GM21390 (cell line): ENCODE measurements at regions not wholly inside any gene's neighbourhood (a gene's known extent, or its start where the extent isn't known, plus 50 kb on each side); places are given as distances from the start of the nearest gene placed in this dataset.
A peak's percentile ranks its signal among the peaks of the same experiment; 100 is the strongest.
"Not testable (repeated sequence)": the region's sequence is repeated elsewhere in the genome, so short reads cannot be mapped to it uniquely, and the experiment has no call there.

Source experiments
- ATAC-seq: cut with Tn5 transposase; IDR thresholded peaks from one replicate; pipeline ENCODE4 v1.9.1; 2021; ENCODE audit not compliant: unreplicated experiment

- ATAC-seq, result no peak
These were observed 74.6 kb downstream of the TRIM42 start for GRCh38 chr3:140752499-140752898.

GRCh38 chr3:140753865-140754754 is 76.2 kb downstream of the TRIM42 start:
- peak; percentile 40 for ATAC-seq

- ATAC-seq, result no peak
These were observed 77.1 kb downstream of the TRIM42 start for GRCh38 chr3:140754936-140755335.

- peak; percentile 77 for ATAC-seq
These were observed 78.6 kb downstream of the TRIM42 start for GRCh38 chr3:140756240-140757016.

- no peak for ATAC-seq
These were observed 81.1 kb downstream of the TRIM42 start for GRCh38 chr3:140758791-140759444.

GRCh38 chr3:140760324-140761075 is 82.6 kb downstream of the TRIM42 start:
- ATAC-seq, result no peak

- no peak for ATAC-seq
These were observed 83.3 kb downstream of the TRIM42 start for GRCh38 chr3:140761076-140761639.

- no peak for ATAC-seq
These were observed 84.9 kb downstream of the TRIM42 start for GRCh38 chr3:140762746-140763145.

GRCh38 chr3:140763532-140763931 is 85.7 kb downstream of the TRIM42 start:
- ATAC-seq, result no peak

GRCh38 chr3:140765246-140765645 is 87.4 kb downstream of the TRIM42 start:
- peak; percentile 47 for ATAC-seq

GRCh38 chr3:140766465-140766864 is 88.6 kb downstream of the TRIM42 start:
- peak; percentile 54 for ATAC-seq

GRCh38 chr3:140767566-140767965 is 89.7 kb downstream of the TRIM42 start:
- no peak for ATAC-seq

- no peak for ATAC-seq
These were observed 91.1 kb downstream of the TRIM42 start for GRCh38 chr3:140768941-140769340.

- ATAC-seq, result no peak
These were observed 92.1 kb downstream of the TRIM42 start for GRCh38 chr3:140769951-140770350.

- no peak for ATAC-seq
These were observed 93.3 kb downstream of the TRIM42 start for GRCh38 chr3:140770977-140771667.

- no peak for ATAC-seq
These were observed 99.9 kb downstream of the TRIM42 start for GRCh38 chr3:140777631-140778233.

- no peak for ATAC-seq
These were observed 113.5 kb downstream of the TRIM42 start for GRCh38 chr3:140791368-140791767.

- no peak for ATAC-seq
These were observed 116.6 kb downstream of the TRIM42 start for GRCh38 chr3:140794507-140794906.

GRCh38 chr3:140802898-140803297 is 125.0 kb downstream of the TRIM42 start:
- not testable (repeated sequence) for ATAC-seq
